ENCODE measurements at regions not wholly inside any gene's neighbourhood (a gene's known extent, or its start where the extent isn't known, plus 50 kb on each side); places are given as distances from the start of the nearest gene placed in this dataset.

- H3K4me3 ChIP-seq (replicated peaks; ENCODE audit: low read depth, low read length): no peak overlapping the region
- no peak for TF ChIP-seq CTCF (IDR thresholded peaks at IDR 0.05; ENCODE audit: low read depth, low read length, missing control alignments)
These were observed 63.8 kb upstream of the ATP1A1 start for GRCh38 chr1:116309090-116309870.

GRCh38 chr1:116310180-116310579 is 62.9 kb upstream of the ATP1A1 start:
- no peak for TF ChIP-seq CTCF (IDR thresholded peaks at IDR 0.05; ENCODE audit: low read depth, low read length, missing control alignments)
- DNase-seq (ENCODE audit: extremely low read depth, low read depth): no peak
- H3K4me3 ChIP-seq (replicated peaks; ENCODE audit: low read depth, low read length): no peak overlapping the region

More at GRCh38 chr1:116309090-116309870, 63.8 kb upstream of the ATP1A1 start:
- DNase-seq (ENCODE audit: extremely low read depth, low read depth): no peak

DNA sequence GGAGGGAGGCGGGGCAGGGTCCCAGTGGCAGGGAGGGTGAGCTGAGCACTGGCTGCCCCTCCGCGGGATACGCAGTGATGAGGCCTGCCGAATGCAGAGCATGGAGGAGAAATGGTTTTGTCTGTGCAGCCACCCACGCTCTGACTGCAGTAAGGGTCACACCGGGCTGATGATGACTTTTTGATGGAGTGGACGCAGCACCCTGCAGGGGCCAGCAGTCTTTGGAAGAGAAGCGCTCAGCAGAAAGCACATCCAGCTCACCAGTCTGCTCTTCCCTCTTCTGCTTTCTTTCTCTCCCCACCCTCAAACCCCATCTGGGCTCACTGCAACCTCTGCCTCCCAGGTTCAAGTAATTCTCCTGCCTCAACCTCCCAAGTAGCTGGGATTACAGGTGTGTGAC is 61.9 kb upstream of the ATP1A1 start:
- TF ChIP-seq CTCF (IDR thresholded peaks at IDR 0.05; ENCODE audit: low read depth, low read length, missing control alignments): no peak
- H3K4me3 ChIP-seq (replicated peaks; ENCODE audit: low read depth, low read length): no peak overlapping the region

GRCh38 chr1:116311756-116312680 is 61.0 kb upstream of the ATP1A1 start:
- no peak overlapping the region for H3K4me3 ChIP-seq (replicated peaks; ENCODE audit: low read depth, low read length)
- no peak for TF ChIP-seq CTCF (IDR thresholded peaks at IDR 0.05; ENCODE audit: low read depth, low read length, missing control alignments)
- DNase-seq (ENCODE audit: extremely low read depth, low read depth): no peak

More for the DNA sequence above, 61.9 kb upstream of the ATP1A1 start:
- DNase-seq (ENCODE audit: extremely low read depth, low read depth): no peak

DNA sequence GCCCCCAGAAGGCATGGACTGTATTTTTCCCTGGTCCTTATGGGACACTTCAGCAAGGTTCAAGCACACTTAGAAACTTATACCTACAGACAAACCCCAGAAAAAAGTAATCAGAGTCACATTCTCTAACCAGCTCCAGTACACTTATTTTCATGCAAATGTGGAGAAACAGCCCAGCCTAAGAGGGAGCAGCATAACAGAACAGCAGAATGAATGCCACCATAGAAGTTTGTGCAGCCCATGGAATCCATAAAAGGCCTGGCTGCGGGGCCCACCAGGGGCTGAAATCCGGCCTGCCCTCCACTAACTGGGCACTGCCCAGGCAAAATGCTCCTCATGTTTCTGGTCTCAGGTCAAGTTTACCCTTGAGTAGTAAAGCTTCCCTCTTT is 60.4 kb upstream of the ATP1A1 start:
- no peak for TF ChIP-seq CTCF (IDR thresholded peaks at IDR 0.05; ENCODE audit: low read depth, low read length, missing control alignments)
- DNase-seq (ENCODE audit: extremely low read depth, low read depth): no peak
- no peak overlapping the region for H3K4me3 ChIP-seq (replicated peaks; ENCODE audit: low read depth, low read length)

DNA sequence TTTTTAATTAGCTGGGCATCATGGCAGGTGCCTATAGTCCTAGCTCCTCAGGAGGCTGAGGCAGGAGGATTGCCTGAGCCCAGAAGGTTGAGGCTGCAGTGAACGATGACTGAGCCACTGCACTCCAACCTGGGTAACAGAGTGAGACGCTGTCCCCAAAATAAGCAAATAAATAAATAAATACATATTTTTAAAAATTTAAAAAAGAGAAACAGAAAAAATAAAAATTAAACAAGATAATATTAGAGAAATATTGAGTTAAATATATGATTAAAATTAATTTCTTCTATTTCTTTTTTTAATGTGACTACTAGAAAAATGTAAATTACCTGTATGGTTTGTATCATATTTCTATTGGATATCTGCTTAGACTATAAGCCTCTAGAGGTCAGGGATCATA is 59.3 kb upstream of the ATP1A1 start:
- H3K4me3 ChIP-seq (replicated peaks; ENCODE audit: low read depth, low read length): no peak overlapping the region
- TF ChIP-seq CTCF (IDR thresholded peaks at IDR 0.05; ENCODE audit: low read depth, low read length, missing control alignments): no peak
- DNase-seq (ENCODE audit: extremely low read depth, low read depth): no peak
